ENCODE measurements at regions not wholly inside any gene's neighbourhood (a gene's known extent, or its start where the extent isn't known, plus 50 kb on each side); places are given as distances from the start of the nearest gene placed in this dataset.
A peak's percentile ranks its signal among the peaks of the same experiment; 100 is the strongest.
"Not testable (repeated sequence)": the region's sequence is repeated elsewhere in the genome, so short reads cannot be mapped to it uniquely, and the experiment has no call there.

DNA sequence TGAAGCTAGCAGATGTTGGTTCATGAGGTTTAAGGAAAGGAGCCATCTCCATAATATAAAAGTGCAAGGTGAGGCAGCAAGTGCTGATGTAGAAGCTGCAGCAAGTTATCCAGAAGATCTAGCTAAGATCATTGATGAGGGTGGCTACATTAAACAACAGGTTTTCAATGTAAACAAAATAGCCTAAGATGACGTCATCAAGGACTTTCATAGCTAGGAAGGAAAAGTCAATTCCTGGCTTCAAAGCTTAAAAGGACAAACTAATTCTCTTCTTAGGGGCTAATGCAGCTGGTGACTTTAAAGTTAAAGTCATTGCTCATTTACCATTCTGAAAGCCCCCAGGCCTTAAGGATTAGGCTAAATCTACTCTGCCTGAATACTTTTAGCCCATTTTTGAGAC is 141.9 kb downstream of the MID1IP1 start:
- no peak for DNase-seq

GRCh38 chrX:38948046-38948445 is 146.8 kb downstream of the MID1IP1 start:
- no peak for DNase-seq

DNA sequence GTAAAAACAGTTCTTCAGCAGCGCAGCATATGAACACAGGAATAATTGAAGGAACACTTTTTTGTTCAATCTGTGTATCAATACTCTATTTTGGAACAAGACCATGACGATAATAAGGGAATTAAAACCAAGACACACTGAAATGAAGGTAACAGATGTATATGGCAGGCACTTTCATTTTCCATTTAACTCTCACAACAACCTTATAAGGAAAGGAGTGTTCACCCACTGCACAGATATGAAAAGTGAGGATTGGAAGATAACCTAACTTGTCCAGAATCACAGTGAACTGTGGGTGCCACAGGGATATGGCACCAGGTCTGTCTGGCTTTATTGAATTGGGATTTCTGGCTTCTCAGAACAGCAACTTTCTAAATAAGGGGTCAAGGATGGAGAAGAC is 153.3 kb downstream of the MID1IP1 start:
- no peak for DNase-seq

GRCh38 chrX:38959736-38960135 is 158.5 kb downstream of the MID1IP1 start:
- no peak for DNase-seq

GRCh38 chrX:38960137-38960536 is 158.9 kb downstream of the MID1IP1 start:
- no peak for DNase-seq

- no peak for DNase-seq
Measured at GRCh38 chrX:38961936-38962335, 160.7 kb downstream of the MID1IP1 start.

- DNase-seq: not testable (repeated sequence)
Measured at GRCh38 chrX:38963244-38963643, 162.0 kb downstream of the MID1IP1 start.

DNA sequence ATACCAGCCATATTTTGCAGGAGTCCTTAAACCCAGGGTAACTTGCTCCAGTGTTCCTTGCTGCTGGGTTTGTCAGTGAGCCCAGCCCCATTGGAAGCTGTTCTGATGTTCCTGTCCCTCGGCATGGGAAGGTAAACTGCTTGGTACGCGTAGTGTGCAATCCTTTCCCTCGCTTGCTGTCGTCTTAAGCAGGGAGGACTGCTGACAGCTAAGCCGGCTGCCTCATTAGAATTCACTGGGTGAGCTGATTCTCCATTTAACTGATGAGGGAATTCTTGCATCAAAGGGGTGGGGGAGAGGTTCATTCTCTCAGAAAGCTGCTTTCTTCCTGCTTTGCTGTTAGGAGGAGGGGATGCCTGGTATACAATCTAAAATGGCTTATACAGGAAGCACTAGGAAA is 164.6 kb downstream of the MID1IP1 start:
- DNase-seq: no peak

GRCh38 chrX:38968344-38969216 is 167.3 kb downstream of the MID1IP1 start:
- no peak for DNase-seq

DNA sequence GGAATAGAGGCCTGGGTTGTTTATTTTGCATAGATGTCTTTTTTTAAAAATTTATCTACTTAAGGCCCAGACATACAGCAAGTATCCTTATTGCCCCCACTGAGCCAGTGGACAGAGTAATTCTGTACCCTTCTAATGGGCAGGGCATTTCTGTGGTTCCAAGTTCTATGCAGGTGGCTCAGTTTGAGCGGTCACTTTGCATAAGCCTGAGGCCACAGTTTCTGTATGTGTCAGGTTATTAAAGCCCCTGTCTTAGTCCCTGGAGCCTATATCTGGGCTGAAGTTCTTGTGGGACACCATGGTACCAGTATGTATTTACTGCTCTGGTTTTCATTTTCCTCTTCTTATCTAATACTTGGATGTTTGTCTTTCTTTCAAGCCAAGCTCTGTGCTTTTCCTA is 168.8 kb downstream of the MID1IP1 start:
- no peak for DNase-seq

GRCh38 chrX:38970845-38971244 is 169.6 kb downstream of the MID1IP1 start:
- DNase-seq: peak; percentile 1

DNA sequence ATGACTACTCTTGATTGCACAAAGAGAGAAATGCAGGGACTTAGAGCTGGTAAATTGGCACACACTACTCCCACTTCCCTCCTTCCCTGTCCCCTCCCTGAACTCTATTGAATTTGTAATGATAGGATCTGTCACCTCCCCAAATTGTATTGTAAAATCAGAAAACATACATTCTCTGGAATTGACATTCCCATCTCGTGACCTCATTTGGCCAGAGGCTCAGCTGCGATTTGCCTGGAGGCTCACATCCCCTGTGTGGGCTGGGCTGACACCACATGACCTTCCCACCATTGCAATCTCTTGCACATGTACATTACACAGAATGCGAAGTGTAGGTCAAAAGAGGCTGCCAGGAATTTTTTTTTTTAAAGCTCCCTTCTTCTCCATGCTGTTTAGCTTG is 172.1 kb downstream of the MID1IP1 start:
- DNase-seq: no peak

DNA sequence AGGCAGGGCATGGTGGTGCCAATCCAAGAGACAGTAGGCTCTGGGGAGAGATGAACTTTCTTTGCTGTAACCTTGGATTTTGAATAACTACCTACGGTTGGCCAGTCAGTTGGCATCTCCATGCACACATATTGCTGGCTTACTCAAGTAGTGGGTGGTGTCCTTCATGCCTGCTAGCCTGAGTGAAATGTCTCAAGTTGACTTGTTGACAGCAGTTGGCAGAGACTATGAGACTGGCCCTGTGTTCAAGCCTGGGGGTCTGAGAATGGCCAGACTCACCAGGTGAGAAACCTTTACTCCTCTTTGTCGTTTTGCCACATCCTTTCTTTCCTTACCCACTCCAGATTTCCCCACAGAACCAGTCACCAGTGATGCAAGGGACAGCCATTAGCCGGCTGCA is 173.3 kb downstream of the MID1IP1 start:
- DNase-seq: no peak

DNA sequence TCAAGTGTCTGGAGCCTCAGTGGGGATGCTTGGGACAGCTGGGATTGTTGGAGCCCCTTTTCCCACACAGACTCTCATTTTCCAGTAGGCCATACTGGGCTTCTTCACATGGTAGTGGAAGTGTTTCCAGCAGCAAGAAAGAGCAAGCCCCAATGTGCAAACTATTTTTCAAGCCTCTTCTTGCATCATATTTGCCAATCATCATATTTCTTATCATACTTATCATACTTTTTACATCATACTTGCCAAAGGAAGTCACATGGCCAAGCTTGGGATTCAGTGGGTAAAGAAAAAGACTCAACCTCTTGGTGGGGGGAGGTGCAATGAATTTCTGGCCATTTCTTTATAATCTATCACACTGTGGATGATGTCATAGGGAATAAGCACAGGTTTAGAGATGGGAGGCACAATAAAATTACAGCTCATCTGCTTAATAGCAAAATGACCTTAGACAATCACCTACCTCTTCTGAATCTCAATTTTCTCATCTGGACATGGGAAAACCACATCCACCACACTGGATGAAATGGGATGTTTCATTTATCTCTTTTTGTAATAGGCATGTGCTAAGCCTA is 174.2 kb downstream of the MID1IP1 start:
- no peak for DNase-seq

- DNase-seq: no peak
Measured at GRCh38 chrX:38982370-38982769, 181.1 kb downstream of the MID1IP1 start.

DNA sequence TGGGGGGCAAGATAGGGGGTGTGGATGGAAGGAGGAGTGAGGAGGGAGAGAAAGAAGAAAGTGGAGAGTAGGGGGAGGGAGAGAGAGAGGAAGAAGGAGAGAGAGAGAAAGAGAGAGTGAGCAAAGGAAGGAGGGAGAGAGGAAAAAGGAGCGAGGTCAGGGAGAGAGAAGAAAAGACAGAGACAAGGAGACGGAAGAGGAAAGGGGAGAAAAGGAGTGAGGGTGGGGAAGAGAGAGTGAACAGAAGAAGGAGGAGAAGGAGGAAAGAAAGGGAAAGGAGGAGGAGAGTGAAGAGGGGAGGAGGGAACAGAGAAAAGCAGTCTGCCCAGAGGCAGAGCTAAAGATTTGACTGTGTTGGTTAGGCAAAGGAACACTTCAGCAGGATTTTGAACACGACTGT is 181.6 kb downstream of the MID1IP1 start:
- DNase-seq: no peak

- DNase-seq: peak; percentile 10
Measured at GRCh38 chrX:38985375-38985774, 184.1 kb downstream of the MID1IP1 start.

GRCh38 chrX:38985945-38986344 is 184.7 kb downstream of the MID1IP1 start:
- DNase-seq: no peak

GRCh38 chrX:38986586-38986985 is 185.3 kb downstream of the MID1IP1 start:
- DNase-seq: no peak

GRCh38 chrX:38987198-38987651 is 186.0 kb downstream of the MID1IP1 start:
- DNase-seq: no peak

GRCh38 chrX:38988301-38988700 is 187.0 kb downstream of the MID1IP1 start:
- no peak for DNase-seq

DNA sequence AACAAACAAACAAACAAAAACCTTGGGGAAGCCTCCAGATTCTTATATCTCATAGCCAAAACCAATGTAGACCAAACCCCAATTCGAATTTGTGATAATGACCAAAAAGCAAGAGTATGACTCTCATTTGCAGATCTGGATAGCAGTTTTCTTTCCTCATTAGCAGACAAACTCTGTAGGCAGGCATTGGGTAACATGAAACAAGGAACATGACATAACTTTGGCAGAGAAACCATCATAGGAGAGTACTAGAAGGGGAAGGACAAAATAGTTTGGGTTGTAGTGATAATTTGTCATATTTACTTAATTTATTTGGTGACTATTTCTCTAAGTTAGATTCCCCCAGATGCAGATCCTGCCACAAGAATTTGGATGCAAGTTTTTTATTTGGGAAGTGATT is 187.8 kb downstream of the MID1IP1 start:
- DNase-seq: no peak

- DNase-seq: no peak
Measured at GRCh38 chrX:38991656-38992440, 190.6 kb downstream of the MID1IP1 start.
